Large intestine (tissue), 3 donors: ENCODE measurements at regions not wholly inside any gene's neighbourhood (a gene's known extent, or its start where the extent isn't known, plus 50 kb on each side); places are given as distances from the start of the nearest gene placed in this dataset.

Experiments used
- DNase-seq, 2 donors: peaks; one replicate each; pipeline versions ENCODE4 v3.0.0 to v3.0.0-alpha.2; 2013
- H3K27ac ChIP-seq: one replicate; pipeline ENCODE4 v1.5.1; 2013; ENCODE audit warnings: low read length
- H3K27me3 ChIP-seq: 2 replicates; pipeline ENCODE4 v1.6.1; 2013; ENCODE audit warnings: low read length; ENCODE audit not compliant: control insufficient read depth, insufficient read depth
- H3K36me3 ChIP-seq: 2 replicates; pipeline ENCODE4 v1.6.1; 2013; ENCODE audit warnings: low read length; ENCODE audit not compliant: control insufficient read depth, insufficient read depth
- H3K4me1 ChIP-seq: one replicate; pipeline ENCODE4 v1.6.1; 2013; ENCODE audit warnings: low read length; ENCODE audit not compliant: control insufficient read depth, insufficient read depth
- H3K4me3 ChIP-seq: one replicate; pipeline ENCODE4 v1.5.1; 2013; ENCODE audit warnings: low read length
- H3K9me3 ChIP-seq: one replicate; pipeline ENCODE4 v1.6.1; 2013; ENCODE audit warnings: mild to moderate bottlenecking, low read depth, low read length, moderate library complexity; ENCODE audit not compliant: control insufficient read depth
- WGBS: methylation state at CpG from one replicate; pipeline ENCODE4 v1.1.5; 2013; ENCODE audit warnings: low lambda C conversion rate; ENCODE audit not compliant: insufficient coverage; 5-methylcytosine and 5-hydroxymethylcytosine counted together

DNA sequence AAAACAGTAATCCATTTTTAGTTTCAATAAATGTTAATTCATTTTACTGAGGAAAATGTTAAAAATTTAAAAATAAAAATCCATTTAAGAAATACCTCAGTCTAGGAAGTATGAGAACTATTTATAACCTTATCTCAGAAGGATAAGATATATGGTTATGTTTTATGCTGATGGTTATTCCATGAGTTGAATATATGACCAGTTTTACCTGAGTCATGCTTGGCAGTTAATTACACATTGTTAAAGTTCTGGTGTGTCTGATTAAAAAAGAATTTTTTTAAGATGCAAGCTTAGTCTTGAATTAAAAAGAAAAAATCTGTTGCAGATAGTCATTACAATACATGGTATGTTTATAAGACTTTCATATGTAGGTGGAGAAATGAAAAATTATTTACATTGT is 191.7 kb downstream of the ARL4A start:
- no peaks in the 10 kb centered on the region for H3K27me3 ChIP-seq
- H3K4me1 ChIP-seq, result no peaks in the 10 kb centered on the region
- no peak overlapping the region for H3K27ac ChIP-seq
- no peaks in the 10 kb centered on the region for H3K9me3 ChIP-seq
- H3K4me3 ChIP-seq, result no peak overlapping the region
- H3K36me3 ChIP-seq, result no peaks in the 10 kb centered on the region
- no peak for DNase-seq

DNA sequence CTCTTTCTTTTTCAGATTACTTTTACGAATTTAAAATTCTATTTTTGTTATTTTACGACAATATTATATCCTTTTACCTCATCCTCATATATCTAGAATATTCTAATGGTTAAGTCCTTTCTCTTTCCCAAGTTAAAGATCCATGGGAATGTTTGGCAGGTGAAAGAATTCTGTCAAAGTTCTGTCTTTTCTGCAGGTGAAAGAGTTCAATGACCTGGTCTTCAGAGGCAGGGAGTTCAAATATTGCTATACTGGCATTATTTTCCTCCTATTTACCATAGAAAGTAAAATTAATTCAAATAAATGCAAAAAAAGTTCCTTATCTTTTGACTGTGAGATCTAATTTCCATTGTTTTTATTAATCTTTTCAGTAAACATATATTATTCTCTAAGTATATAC is 194.3 kb downstream of the ARL4A start:
- no peak overlapping the region for H3K4me3 ChIP-seq
- no peak overlapping the region for H3K27ac ChIP-seq
- no peak for DNase-seq
- H3K27me3 ChIP-seq, result no peaks in the 10 kb centered on the region
- H3K9me3 ChIP-seq, result no peaks in the 10 kb centered on the region
- H3K4me1 ChIP-seq, result no peaks in the 10 kb centered on the region
- WGBS, result 100% methylated on average over 2 of the region's 2 CpGs
- no peaks in the 10 kb centered on the region for H3K36me3 ChIP-seq

DNA sequence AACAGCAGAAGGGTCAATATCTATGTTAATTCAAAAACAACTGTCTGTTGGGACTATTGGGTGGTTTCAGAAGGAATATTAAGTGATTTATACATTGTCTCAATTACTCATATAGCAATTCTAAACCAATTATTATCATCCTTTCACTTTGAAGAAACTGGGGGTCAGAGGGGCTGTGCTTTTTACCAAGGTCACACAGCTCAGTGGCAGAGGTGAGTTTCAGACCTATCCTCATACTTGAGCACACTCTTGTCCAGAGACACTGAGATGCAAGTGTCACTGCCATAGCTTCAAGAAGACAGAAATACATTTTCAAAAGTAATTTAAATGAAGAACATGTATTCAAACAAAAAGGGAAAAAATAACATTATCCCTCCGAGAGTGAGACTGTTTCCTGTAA is 195.3 kb downstream of the ARL4A start:
- DNase-seq, result no peak
- H3K9me3 ChIP-seq, result no peaks in the 10 kb centered on the region
- no peaks in the 10 kb centered on the region for H3K27me3 ChIP-seq
- no peak overlapping the region for H3K27ac ChIP-seq
- H3K4me3 ChIP-seq, result no peak overlapping the region
- WGBS, result no CpG with 5 or more reads among the region's 1 CpG
- no peaks in the 10 kb centered on the region for H3K36me3 ChIP-seq
- H3K4me1 ChIP-seq, result no peaks in the 10 kb centered on the region

DNA sequence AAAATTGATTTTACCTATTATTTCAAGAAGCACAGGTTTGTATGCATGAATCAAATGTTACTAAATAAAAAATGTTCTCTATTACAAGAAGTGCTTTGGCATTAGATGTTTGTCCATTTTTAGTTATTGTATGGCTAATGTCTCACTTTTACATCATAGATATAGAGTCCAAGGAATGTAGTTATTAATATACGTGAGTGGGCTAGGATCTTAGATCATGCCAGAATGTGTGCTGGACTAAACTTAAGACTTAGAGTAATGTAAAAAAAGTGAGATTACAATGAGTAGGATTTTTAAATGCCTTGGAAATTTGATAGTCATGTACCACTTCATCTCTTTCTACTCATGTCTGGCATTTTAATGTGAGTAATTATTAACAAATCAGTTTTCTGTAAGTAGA is 196.6 kb downstream of the ARL4A start:
- Histone ChIP-seq H3K27me3 (no peaks in the 10 kb centered on the region), H3K4me3 (no peak overlapping the region), H3K27ac (no peak overlapping the region), H3K4me1 (no peaks in the 10 kb centered on the region), H3K36me3 (no peaks in the 10 kb centered on the region), H3K9me3 (no peaks in the 10 kb centered on the region)
- DNase-seq, result no peak
- WGBS, result 100% methylated on average over 1 of the region's 1 CpG

DNA sequence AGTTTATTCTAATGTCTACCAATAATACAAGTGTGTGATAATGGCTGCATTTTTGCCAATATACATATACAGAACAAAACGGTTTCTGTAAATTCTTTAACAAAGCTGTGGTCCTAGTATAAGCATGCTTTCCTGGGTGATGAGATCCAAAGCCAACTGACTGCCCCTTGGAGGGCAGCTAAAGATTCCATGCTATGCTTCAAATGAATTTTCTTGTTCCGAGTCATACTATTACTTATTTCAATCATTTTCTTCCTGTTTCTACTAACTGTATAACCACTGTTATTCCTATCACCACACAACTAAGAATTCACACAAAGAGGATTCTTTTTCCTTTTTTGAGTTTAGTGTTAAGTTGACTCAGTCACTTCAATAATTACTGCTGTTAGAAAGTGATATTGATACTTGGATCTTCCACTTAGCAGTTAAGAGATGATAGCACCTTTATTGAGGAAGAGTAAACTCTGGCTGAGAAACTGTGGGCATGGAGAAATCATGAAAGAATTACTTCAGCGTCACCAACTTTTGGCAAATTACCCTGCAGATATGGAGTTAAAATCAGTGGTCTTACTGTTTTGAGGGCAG is 197.5 kb downstream of the ARL4A start:
- no peak for DNase-seq
- Histone ChIP-seq H3K27me3 (no peaks in the 10 kb centered on the region), H3K27ac (no peak overlapping the region), H3K4me3 (no peak overlapping the region), H3K9me3 (no peaks in the 10 kb centered on the region), H3K36me3 (no peaks in the 10 kb centered on the region), H3K4me1 (no peaks in the 10 kb centered on the region)
- 100% methylated on average over 2 of the region's 3 CpGs for WGBS

DNA sequence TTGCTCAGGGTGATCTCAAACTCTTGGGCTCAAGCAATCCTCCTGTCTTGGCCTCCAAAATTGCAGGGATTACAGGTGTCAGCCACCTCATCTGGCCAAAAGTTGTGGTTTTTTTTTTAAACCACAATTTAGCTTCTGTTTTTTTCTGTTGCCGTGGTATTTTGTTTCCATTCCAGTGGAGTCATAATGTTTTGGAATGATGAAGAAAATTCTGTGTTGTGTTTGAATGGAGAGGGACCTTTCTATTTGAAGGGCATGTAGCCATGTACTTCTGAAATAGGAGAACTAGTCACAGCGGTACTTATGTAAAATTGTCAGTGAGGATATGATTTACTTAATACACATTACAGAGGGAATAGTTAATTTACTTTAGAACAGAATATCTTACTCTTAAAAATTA is 201.3 kb downstream of the ARL4A start:
- Histone ChIP-seq H3K4me3 (no peak overlapping the region), H3K27me3 (no peaks in the 10 kb centered on the region), H3K4me1 (no peaks in the 10 kb centered on the region), H3K9me3 (no peaks in the 10 kb centered on the region), H3K27ac (no peak overlapping the region), H3K36me3 (no peaks in the 10 kb centered on the region)
- no peak for DNase-seq
- WGBS, result 83% methylated on average over 1 of the region's 2 CpGs

DNA sequence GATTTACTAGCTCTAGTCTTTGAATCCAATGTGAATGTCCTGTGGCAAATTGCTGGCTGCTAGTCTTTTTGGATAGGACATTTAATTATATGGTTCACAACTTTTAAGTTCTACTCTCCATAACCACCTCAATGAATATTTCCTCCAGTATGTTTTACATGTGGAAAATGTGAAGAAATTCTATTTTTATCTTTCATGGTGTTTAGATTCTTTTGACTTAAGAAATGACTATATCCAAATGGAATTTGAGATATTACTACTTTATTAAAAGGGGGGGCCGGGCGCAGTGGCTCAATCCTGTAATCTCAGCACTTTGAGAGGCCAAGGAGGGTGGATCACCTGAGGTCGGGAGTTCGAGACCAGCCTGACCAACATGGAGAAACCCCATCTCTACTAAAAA is 202.0 kb downstream of the ARL4A start:
- Histone ChIP-seq H3K4me3 (no peak overlapping the region), H3K4me1 (no peaks in the 10 kb centered on the region), H3K9me3 (no peaks in the 10 kb centered on the region), H3K27me3 (no peaks in the 10 kb centered on the region), H3K36me3 (no peaks in the 10 kb centered on the region), H3K27ac (no peak overlapping the region)
- no peak for DNase-seq
- no CpG with 5 or more reads among the region's 4 CpGs for WGBS

DNA sequence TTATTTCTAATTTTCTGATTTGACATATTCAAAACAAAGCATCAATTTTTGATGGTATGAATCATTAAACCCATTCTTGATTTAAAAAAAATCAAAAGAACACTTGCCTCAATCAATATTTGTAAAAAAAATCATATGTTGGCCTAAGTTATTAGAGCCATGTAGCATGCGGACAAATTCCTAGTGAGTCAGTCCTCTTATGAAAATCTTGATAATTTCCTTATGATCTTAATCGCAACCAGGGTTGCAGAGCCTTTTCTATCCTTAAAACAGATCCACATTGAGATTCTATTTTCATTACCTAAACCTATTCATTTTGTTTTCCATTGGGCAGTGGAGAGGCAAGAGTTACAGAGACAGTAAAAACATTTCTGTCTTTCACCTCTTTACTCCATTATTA is 203.2 kb downstream of the ARL4A start:
- Histone ChIP-seq H3K9me3 (no peaks in the 10 kb centered on the region), H3K4me3 (no peak overlapping the region), H3K27ac (no peak overlapping the region), H3K36me3 (no peaks in the 10 kb centered on the region), H3K4me1 (no peaks in the 10 kb centered on the region), H3K27me3 (no peaks in the 10 kb centered on the region)
- DNase-seq, result no peak
- WGBS, result 96% methylated on average over 2 of the region's 2 CpGs

DNA sequence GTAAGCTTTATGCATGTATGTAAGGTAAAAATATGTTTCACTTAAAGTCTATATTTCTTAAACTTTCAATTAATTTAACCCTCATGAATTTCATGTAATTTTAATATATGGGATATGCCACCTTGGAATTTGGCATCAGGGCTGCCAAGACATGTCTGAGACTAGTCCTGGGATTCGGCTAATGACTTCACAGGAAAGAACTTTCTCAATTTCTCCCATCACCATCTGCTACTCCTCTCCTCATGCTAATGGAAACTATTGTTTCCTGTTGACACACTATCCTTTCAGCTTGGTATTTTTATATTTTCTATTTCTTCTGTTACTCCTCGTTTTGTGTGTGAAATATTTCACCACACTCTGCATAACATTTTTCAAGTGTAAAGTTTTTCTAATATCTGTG is 205.9 kb downstream of the ARL4A start:
- Histone ChIP-seq H3K4me3 (no peak overlapping the region), H3K36me3 (no peaks in the 10 kb centered on the region), H3K4me1 (no peaks in the 10 kb centered on the region), H3K9me3 (no peaks in the 10 kb centered on the region), H3K27ac (no peak overlapping the region), H3K27me3 (no peaks in the 10 kb centered on the region)
- no peak for DNase-seq
- 71% methylated on average over 1 of the region's 2 CpGs for WGBS

DNA sequence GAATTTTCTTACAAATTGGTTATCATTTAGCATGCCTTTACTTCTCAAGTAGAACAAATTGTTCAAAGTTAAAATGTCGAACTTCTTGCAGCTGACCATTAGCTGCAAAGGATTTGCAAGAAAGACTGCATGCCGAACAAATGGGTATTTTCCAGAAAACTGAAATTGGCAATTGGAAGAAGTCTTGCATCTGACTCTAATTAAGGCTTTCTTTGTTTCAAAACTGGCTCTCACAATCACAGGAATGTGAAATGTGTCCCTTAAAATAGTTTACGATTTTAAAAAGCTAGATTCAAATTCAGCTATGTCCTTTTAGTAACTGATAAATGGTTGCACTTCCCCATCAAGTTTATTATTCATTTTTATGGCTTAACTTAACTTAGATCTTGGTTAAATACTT is 207.9 kb downstream of the ARL4A start:
- H3K27ac ChIP-seq, result no peak overlapping the region
- no peaks in the 10 kb centered on the region for H3K36me3 ChIP-seq
- no peaks in the 10 kb centered on the region for H3K9me3 ChIP-seq
- WGBS, result 83% methylated on average over 1 of the region's 3 CpGs
- no peaks in the 10 kb centered on the region for H3K4me1 ChIP-seq
- no peak for DNase-seq
- no peaks in the 10 kb centered on the region for H3K27me3 ChIP-seq
- H3K4me3 ChIP-seq, result no peak overlapping the region

DNA sequence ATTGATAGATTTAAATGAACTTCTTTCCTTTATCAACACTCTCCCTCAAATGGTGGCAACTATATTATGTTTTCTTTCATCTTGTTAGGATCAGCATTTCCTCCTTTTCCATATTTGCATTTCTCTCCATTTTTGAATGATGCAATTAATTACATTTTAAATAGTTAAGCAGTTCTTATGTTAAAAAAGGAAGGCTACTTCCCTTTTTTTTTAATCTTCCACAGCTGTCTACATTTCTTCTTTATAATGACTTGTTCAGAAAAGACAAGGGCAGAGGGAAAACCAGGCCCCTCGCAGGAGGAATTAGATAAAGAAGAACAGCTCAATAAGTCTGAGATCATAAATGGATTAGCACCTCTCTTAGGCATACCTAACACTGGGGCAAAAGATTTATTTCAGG is 208.9 kb downstream of the ARL4A start:
- Histone ChIP-seq H3K4me1 (no peaks in the 10 kb centered on the region), H3K4me3 (no peak overlapping the region), H3K9me3 (no peaks in the 10 kb centered on the region), H3K27me3 (no peaks in the 10 kb centered on the region), H3K36me3 (no peaks in the 10 kb centered on the region), H3K27ac (no peak overlapping the region)
- DNase-seq, result no peak
- whole genome bisulfite sequencing, result no CpG with 5 or more reads among the region's 1 CpG
